GM23338 (cell line): ENCODE measurements at regions not wholly inside any gene's neighbourhood (a gene's known extent, or its start where the extent isn't known, plus 50 kb on each side); places are given as distances from the start of the nearest gene placed in this dataset.

Experiments used
- CTCF ChIP-seq, 2 experiments: fragments of 200-600 bp in 1 of 2; sonication (generic) in 1 of 2; conservative IDR thresholded peaks; 2 replicates each; pipeline versions ENCODE4 v1.5.1 to v1.6.1; 2016 to 2017; ENCODE audit warnings: antibody characterized with exemption in 2 of 2, low read depth in 2 of 2, mild to moderate bottlenecking in 2 of 2, moderate library complexity in 1 of 2
- EZH2phosphoT487 ChIP-seq: fragments of 200-600 bp; sonication (generic); IDR thresholded peaks from one replicate; pipeline ENCODE4 v1.8.1; 2018; ENCODE audit warnings: antibody characterized with exemption; ENCODE audit not compliant: unreplicated experiment
- JUNB ChIP-seq: IDR thresholded peaks from one replicate; pipeline ENCODE4 v1.6.1; 2016; ENCODE audit warnings: antibody characterized with exemption; ENCODE audit not compliant: unreplicated experiment
- POLR2AphosphoS5 ChIP-seq: IDR thresholded peaks from 2 replicates; pipeline ENCODE4 v1.6.1; 2016; ENCODE audit warnings: antibody characterized with exemption, low read depth

GRCh38 chr17:77817953-77818352 is 140.6 kb upstream of the TNRC6C start:
- TF ChIP-seq CTCF (conservative IDR thresholded peaks at IDR 0.05; ENCODE audit: low read depth in 2 of 2): no peak
- no peak for TF ChIP-seq POLR2AphosphoS5
- TF ChIP-seq EZH2phosphoT487: no peak
- TF ChIP-seq JUNB: no peak
